T-helper 17 cell (primary cell): ENCODE measurements at regions not wholly inside any gene's neighbourhood (a gene's known extent, or its start where the extent isn't known, plus 50 kb on each side); places are given as distances from the start of the nearest gene placed in this dataset.
"Not testable (repeated sequence)": the region's sequence is repeated elsewhere in the genome, so short reads cannot be mapped to it uniquely, and the experiment has no call there.

ENCODE experiments used
- ATAC-seq: fragments of 150-1000 bp; cut with Tn5 transposase; 2 replicates; pipeline ENCODE4 v1.10.0; 2021; ENCODE audit warnings: mild to moderate bottlenecking, moderate library complexity
- DNase-seq, 3 donors: peaks; one replicate each; pipeline versions ENCODE4 v3.0.0 to v3.0.0-alpha.2; 2020 to 2021
- H3K9me3 ChIP-seq: one replicate; pipeline ENCODE4 v1.7.0; 2013; ENCODE audit warnings: low read length, mild to moderate bottlenecking; ENCODE audit not compliant: control insufficient read depth, poor library complexity, severe bottlenecking
- H3K27ac Mint-ChIP-seq: one replicate; pipeline ENCODE4 v1.8.0; 2022; ENCODE audit warnings: mild to moderate bottlenecking, moderate library complexity, mixed read lengths
- H3K27me3 Mint-ChIP-seq: one replicate; pipeline ENCODE4 v1.8.0; 2022; ENCODE audit warnings: mixed read lengths
- H3K36me3 Mint-ChIP-seq: one replicate; pipeline ENCODE4 v1.8.0; 2022; ENCODE audit warnings: low read depth, mixed read lengths
- H3K4me1 Mint-ChIP-seq: one replicate; pipeline ENCODE4 v1.8.0; 2022; ENCODE audit warnings: mild to moderate bottlenecking, mixed read lengths
- H3K4me3 Mint-ChIP-seq: one replicate; pipeline ENCODE4 v1.8.0; 2022; ENCODE audit warnings: mild to moderate bottlenecking, moderate library complexity, mixed read lengths

- H3K4me3 Mint-ChIP-seq, ATAC-seq, H3K4me1 Mint-ChIP-seq, H3K9me3 ChIP-seq, H3K27ac Mint-ChIP-seq, H3K36me3 Mint-ChIP-seq, DNase-seq: not testable (repeated sequence)
- peaks cover 19% of the 10 kb centered on the region for H3K27me3 Mint-ChIP-seq
Measured at GRCh38 chr15:81887188-81887587, 158.6 kb downstream of the MEX3B start.

GRCh38 chr15:81886591-81886990 is 159.2 kb downstream of the MEX3B start:
- Mint-ChIP-seq H3K4me1 (no peaks in the 10 kb centered on the region), H3K36me3 (no peaks in the 10 kb centered on the region), H3K27ac (no peak overlapping the region), H3K4me3 (no peak overlapping the region), H3K27me3 (peaks cover 18% of the 10 kb centered on the region)
- DNase-seq (no peak), ATAC-seq (no peak)
- no peaks in the 10 kb centered on the region for H3K9me3 ChIP-seq

GRCh38 chr15:81886080-81886479 is 159.7 kb downstream of the MEX3B start:
- Mint-ChIP-seq H3K4me1 (no peaks in the 10 kb centered on the region), H3K27ac (no peak overlapping the region), H3K27me3 (peaks cover 18% of the 10 kb centered on the region), H3K4me3 (no peak overlapping the region), H3K36me3 (no peaks in the 10 kb centered on the region)
- H3K9me3 ChIP-seq = no peaks in the 10 kb centered on the region
- ATAC-seq = no peak
- no peak for DNase-seq

GRCh38 chr15:81885135-81885534 is 160.7 kb downstream of the MEX3B start:
- H3K9me3 ChIP-seq = no peaks in the 10 kb centered on the region
- Mint-ChIP-seq H3K4me1 (no peaks in the 10 kb centered on the region), H3K4me3 (no peak overlapping the region), H3K36me3 (no peaks in the 10 kb centered on the region), H3K27ac (no peak overlapping the region), H3K27me3 (peaks cover 11% of the 10 kb centered on the region)
- DNase-seq (no peak), ATAC-seq (no peak)

GRCh38 chr15:81882504-81882903 is 163.3 kb downstream of the MEX3B start:
- Mint-ChIP-seq H3K36me3 (no peaks in the 10 kb centered on the region), H3K27ac (no peak overlapping the region), H3K4me1 (no peaks in the 10 kb centered on the region), H3K27me3 (peaks cover 8% of the 10 kb centered on the region), H3K4me3 (no peak overlapping the region)
- H3K9me3 ChIP-seq = no peaks in the 10 kb centered on the region
- DNase-seq (no peak), ATAC-seq (no peak)

- Mint-ChIP-seq H3K4me3 (no peak overlapping the region), H3K27me3 (peaks cover 8% of the 10 kb centered on the region), H3K36me3 (no peaks in the 10 kb centered on the region), H3K27ac (no peak overlapping the region), H3K4me1 (no peaks in the 10 kb centered on the region)
- H3K9me3 ChIP-seq = no peaks in the 10 kb centered on the region
- DNase-seq (no peak), ATAC-seq (no peak)
Measured at GRCh38 chr15:81880833-81881232, 165.0 kb downstream of the MEX3B start.

GRCh38 chr15:81880314-81880713 is 165.5 kb downstream of the MEX3B start:
- Mint-ChIP-seq H3K36me3 (no peaks in the 10 kb centered on the region), H3K4me3 (no peak overlapping the region), H3K27me3 (peaks cover 8% of the 10 kb centered on the region), H3K27ac (no peak overlapping the region), H3K4me1 (no peaks in the 10 kb centered on the region)
- DNase-seq = no peak
- no peak for ATAC-seq
- H3K9me3 ChIP-seq = no peaks in the 10 kb centered on the region

GRCh38 chr15:81875717-81876116 is 170.1 kb downstream of the MEX3B start:
- H3K4me3 Mint-ChIP-seq, H3K27me3 Mint-ChIP-seq, H3K36me3 Mint-ChIP-seq, H3K9me3 ChIP-seq, DNase-seq, ATAC-seq, H3K27ac Mint-ChIP-seq, H3K4me1 Mint-ChIP-seq: not testable (repeated sequence)

GRCh38 chr15:81870746-81871106 is 175.1 kb downstream of the MEX3B start:
- not testable (repeated sequence) for H3K4me1 Mint-ChIP-seq, H3K36me3 Mint-ChIP-seq, H3K27me3 Mint-ChIP-seq, DNase-seq, H3K27ac Mint-ChIP-seq, H3K4me3 Mint-ChIP-seq, ATAC-seq, H3K9me3 ChIP-seq

- not testable (repeated sequence) for DNase-seq, H3K4me1 Mint-ChIP-seq, H3K36me3 Mint-ChIP-seq, H3K4me3 Mint-ChIP-seq, ATAC-seq, H3K9me3 ChIP-seq, H3K27ac Mint-ChIP-seq, H3K27me3 Mint-ChIP-seq
Measured at GRCh38 chr15:81870062-81870745, 175.6 kb downstream of the MEX3B start.

- H3K36me3 Mint-ChIP-seq = no peaks in the 10 kb centered on the region
- H3K4me1 Mint-ChIP-seq = no peaks in the 10 kb centered on the region
- H3K27me3 Mint-ChIP-seq = peaks cover 6% of the 10 kb centered on the region
- no peak for ATAC-seq
- H3K4me3 Mint-ChIP-seq = no peak overlapping the region
- DNase-seq = no peak
- H3K9me3 ChIP-seq = no peaks in the 10 kb centered on the region
- H3K27ac Mint-ChIP-seq = no peak overlapping the region
Measured at GRCh38 chr15:81869161-81869954, 176.5 kb downstream of the MEX3B start.

GRCh38 chr15:81865850-81866537 is 179.8 kb downstream of the MEX3B start:
- Mint-ChIP-seq H3K36me3 (no peaks in the 10 kb centered on the region), H3K27me3 (peaks cover 6% of the 10 kb centered on the region), H3K4me3 (no peak overlapping the region), H3K27ac (no peak overlapping the region), H3K4me1 (no peaks in the 10 kb centered on the region)
- no peak for ATAC-seq
- no peak for DNase-seq
- H3K9me3 ChIP-seq = no peaks in the 10 kb centered on the region

GRCh38 chr15:81863162-81863561 is 182.7 kb downstream of the MEX3B start:
- Mint-ChIP-seq H3K27ac (no peak overlapping the region), H3K4me1 (no peaks in the 10 kb centered on the region), H3K36me3 (no peaks in the 10 kb centered on the region), H3K4me3 (no peak overlapping the region), H3K27me3 (peaks cover 10% of the 10 kb centered on the region)
- no peak for ATAC-seq
- H3K9me3 ChIP-seq = no peaks in the 10 kb centered on the region
- DNase-seq = no peak
